DND-41 (cell line): ENCODE measurements at regions not wholly inside any gene's neighbourhood (a gene's known extent, or its start where the extent isn't known, plus 50 kb on each side); places are given as distances from the start of the nearest gene placed in this dataset.

Experiments
- CTCF ChIP-seq: IDR thresholded peaks from 2 replicates; pipeline ENCODE4 v1.5.1; 2012; ENCODE audit warnings: borderline replicate concordance, low read length, moderate library complexity, mild to moderate bottlenecking; ENCODE audit not compliant: poor library complexity, severe bottlenecking; ENCODE audit errors: extremely low read depth
- EZH2 ChIP-seq: IDR thresholded peaks from 3 replicates; pipeline ENCODE4 v1.6.1; 2012; ENCODE audit warnings: borderline replicate concordance, low read depth, mild to moderate bottlenecking, moderate library complexity, low read length, inconsistent platforms; ENCODE audit not compliant: severe bottlenecking

- peak; percentile 44 for TF ChIP-seq CTCF
- TF ChIP-seq EZH2 = no peak
Observed at GRCh38 chr9:126203313-126203712, 123.3 kb upstream of the MVB12B start.
